ENCODE measurements at regions not wholly inside any gene's neighbourhood (a gene's known extent, or its start where the extent isn't known, plus 50 kb on each side); places are given as distances from the start of the nearest gene placed in this dataset.

DNA sequence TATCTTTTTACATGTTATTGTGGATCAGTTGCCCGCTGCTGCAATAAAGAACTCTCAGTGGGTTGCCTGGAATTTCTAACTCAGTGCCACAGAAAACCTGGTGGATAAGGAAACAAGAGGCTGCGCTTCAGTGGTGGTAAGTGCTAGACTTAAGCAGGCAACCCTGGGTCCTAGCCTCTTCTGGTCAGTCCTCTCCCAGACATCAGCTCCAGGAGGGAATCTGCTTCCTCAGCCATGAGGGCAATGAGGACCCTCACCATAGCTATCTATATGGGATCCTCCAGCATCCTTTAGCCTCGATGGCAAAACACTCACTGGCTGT is 490.7 kb upstream of the SULF2 start:
- Histone ChIP-seq H3K4me1 (peaks cover 8% of the 10 kb centered on the region), H3K27me3 (no peaks in the 10 kb centered on the region), H3K27ac (no peak overlapping the region), H3K4me3 (no peak overlapping the region), H3K36me3 (no peaks in the 10 kb centered on the region), H3K9me3 (no peaks in the 10 kb centered on the region)
- intact Hi-C loops (cut with DNase I), result no loop called here
- DNase-seq (ENCODE audit: extremely low spot score in 2 of 2), result no peak
- TF ChIP-seq POLR2A (IDR thresholded peaks at IDR 0.05), result no peak
- TF ChIP-seq, protein P1, sequence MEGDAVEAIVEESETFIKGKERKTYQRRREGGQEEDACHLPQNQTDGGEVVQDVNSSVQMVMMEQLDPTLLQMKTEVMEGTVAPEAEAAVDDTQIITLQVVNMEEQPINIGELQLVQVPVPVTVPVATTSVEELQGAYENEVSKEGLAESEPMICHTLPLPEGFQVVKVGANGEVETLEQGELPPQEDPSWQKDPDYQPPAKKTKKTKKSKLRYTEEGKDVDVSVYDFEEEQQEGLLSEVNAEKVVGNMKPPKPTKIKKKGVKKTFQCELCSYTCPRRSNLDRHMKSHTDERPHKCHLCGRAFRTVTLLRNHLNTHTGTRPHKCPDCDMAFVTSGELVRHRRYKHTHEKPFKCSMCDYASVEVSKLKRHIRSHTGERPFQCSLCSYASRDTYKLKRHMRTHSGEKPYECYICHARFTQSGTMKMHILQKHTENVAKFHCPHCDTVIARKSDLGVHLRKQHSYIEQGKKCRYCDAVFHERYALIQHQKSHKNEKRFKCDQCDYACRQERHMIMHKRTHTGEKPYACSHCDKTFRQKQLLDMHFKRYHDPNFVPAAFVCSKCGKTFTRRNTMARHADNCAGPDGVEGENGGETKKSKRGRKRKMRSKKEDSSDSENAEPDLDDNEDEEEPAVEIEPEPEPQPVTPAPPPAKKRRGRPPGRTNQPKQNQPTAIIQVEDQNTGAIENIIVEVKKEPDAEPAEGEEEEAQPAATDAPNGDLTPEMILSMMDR (IDR thresholded peaks at IDR 0.05), result no peak
- TF ChIP-seq POLR2AphosphoS5 (IDR thresholded peaks at IDR 0.05; ENCODE audit: insufficient read depth in 1 of 2, low read depth in 1 of 2), result no peak

DNA sequence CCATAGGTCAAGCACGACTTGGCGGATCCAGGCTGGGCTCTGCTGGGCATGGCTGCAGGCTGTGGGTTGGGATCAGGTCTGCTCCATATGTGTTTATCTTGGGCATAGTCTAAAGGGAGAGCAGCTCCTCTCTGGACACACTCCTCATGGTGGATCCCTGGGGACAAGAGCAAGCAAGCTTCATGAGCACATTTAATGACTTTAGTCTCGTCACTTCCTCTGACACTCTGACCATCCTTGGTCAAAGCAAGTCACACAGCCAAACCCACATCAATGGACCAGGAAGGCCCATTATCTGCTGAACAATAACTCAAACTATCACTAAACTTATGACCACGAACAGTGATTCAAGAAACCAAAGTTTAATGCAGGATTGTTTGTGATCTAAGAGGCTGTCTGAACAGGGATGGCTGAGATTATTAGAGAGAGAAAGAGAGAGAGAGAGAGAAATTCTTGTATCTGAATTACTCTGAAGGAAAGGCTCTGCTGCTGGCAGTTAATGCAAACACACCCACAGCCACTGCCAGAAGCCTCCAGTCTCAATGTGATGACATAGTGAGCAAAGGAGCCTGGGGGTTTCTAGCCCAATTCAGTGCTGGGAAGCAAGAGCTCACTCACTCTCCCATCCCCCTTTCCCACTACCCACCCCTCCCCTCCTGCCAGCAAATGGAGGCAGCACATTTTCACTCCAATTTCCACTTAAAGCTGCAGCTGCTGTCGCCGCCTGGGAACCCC is 490.2 kb upstream of the SULF2 start:
- no peaks in the 10 kb centered on the region for H3K9me3 ChIP-seq
- no peak for DNase-seq (ENCODE audit: extremely low spot score in 2 of 2)
- TF ChIP-seq, protein P1 (IDR thresholded peaks at IDR 0.05), result no peak
- TF ChIP-seq POLR2A (IDR thresholded peaks at IDR 0.05) (no peak), POLR2AphosphoS5 (IDR thresholded peaks at IDR 0.05; ENCODE audit: insufficient read depth in 1 of 2, low read depth in 1 of 2) (no peak)
- H3K36me3 ChIP-seq, result no peaks in the 10 kb centered on the region
- no peak overlapping the region for H3K4me3 ChIP-seq
- intact Hi-C loops (cut with DNase I), result no loop called here
- no peak overlapping the region for H3K27ac ChIP-seq
- peaks cover 8% of the 10 kb centered on the region for H3K4me1 ChIP-seq
- no peaks in the 10 kb centered on the region for H3K27me3 ChIP-seq

DNA sequence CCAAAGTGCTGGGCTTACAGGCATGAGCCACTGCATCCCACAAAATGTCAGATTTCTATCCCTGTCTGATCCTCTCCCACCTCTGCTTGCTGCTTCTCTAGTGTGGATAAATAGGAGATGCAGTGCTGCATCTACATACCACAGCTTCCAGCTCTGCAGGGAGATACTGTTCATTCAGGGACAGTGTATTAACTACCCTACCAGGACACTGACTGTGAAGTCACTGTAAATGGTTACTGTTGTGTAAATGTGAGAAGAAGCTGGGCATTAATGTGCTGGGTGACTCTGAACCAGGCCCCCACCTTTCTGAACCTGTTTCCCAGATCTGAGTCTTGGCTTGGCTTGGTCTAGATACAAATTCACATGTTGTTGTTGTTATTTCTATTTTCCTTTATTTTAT is 488.6 kb upstream of the SULF2 start:
- Histone ChIP-seq H3K9me3 (no peaks in the 10 kb centered on the region), H3K4me1 (peaks cover 8% of the 10 kb centered on the region), H3K27me3 (no peaks in the 10 kb centered on the region), H3K27ac (no peak overlapping the region), H3K4me3 (no peak overlapping the region), H3K36me3 (no peaks in the 10 kb centered on the region)
- no peak for TF ChIP-seq POLR2A (IDR thresholded peaks at IDR 0.05)
- TF ChIP-seq POLR2AphosphoS5 (IDR thresholded peaks at IDR 0.05; ENCODE audit: insufficient read depth in 1 of 2, low read depth in 1 of 2), result no peak
- TF ChIP-seq, protein P1 (IDR thresholded peaks at IDR 0.05), result no peak
- intact Hi-C loops (cut with DNase I), result no loop called here
- DNase-seq (ENCODE audit: extremely low spot score in 2 of 2), result no peak

DNA sequence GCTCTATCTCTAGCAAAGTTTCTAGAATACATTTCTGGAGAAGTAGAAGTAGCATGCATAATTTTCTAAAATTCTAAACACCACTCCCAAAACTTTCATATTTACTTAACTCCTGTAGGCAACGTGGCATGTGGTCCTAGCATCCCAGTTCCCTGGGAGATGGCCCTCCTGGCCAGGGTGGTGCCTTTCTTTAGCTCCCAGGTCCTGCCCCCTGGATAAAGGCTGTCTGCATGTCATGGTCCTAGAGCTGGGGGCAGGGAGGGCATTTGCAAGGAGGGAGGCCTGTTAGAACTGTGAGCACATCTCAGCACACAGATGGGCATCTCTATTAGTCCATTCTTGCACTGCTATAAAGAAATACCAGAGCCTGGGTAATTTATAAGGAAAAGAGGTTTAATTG is 485.6 kb upstream of the SULF2 start:
- no peak for TF ChIP-seq POLR2AphosphoS5 (IDR thresholded peaks at IDR 0.05; ENCODE audit: insufficient read depth in 1 of 2, low read depth in 1 of 2)
- TF ChIP-seq, protein P1 (IDR thresholded peaks at IDR 0.05), result no peak
- Histone ChIP-seq H3K27ac (no peak overlapping the region), H3K27me3 (no peaks in the 10 kb centered on the region), H3K36me3 (no peaks in the 10 kb centered on the region), H3K9me3 (no peaks in the 10 kb centered on the region), H3K4me1 (no peaks in the 10 kb centered on the region), H3K4me3 (no peak overlapping the region)
- intact Hi-C loops (cut with DNase I), result no loop called here
- DNase-seq (ENCODE audit: extremely low spot score in 2 of 2), result no peak

DNA sequence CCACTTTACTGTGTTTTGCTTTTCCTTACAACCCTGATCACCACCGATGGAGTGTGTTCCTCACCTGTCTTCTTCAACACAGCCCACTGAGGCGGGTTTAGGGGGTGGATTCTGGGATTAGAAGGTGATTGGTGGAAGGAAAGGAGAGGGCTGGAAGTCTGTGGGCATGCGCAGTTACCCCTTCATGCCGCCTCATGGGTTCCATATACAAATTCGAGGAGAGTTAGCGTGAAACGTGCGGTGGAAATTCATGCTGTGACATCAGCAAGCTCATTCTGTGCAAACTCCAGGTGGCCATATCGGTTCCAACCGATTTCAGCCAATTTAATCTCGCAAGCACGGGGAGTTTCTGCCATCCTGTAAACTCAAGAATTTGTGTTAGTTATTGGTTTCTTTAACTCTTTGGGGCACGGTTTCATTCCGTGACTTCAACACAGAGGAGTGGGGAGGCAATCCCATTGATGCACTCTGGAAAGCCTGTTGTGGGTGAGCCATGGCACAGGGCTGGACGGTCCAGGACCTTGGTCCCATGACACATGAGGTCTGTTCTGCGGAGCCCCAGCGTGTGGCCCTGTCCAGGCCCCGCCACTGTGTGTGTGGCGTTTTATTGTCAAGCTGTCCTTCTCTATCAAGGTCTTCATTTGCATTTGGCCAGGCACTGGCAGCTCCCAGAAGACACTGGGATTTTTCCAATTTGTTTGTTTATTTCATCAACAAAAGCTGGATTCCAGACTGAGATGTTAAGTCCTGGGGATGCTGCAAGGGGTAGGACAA is 482.8 kb upstream of the SULF2 start:
- no peaks in the 10 kb centered on the region for H3K9me3 ChIP-seq
- no peak for DNase-seq (ENCODE audit: extremely low spot score in 2 of 2)
- H3K27me3 ChIP-seq, result no peaks in the 10 kb centered on the region
- no peak overlapping the region for H3K4me3 ChIP-seq
- no peak overlapping the region for H3K27ac ChIP-seq
- no peak for TF ChIP-seq POLR2A (IDR thresholded peaks at IDR 0.05)
- TF ChIP-seq POLR2AphosphoS5 (IDR thresholded peaks at IDR 0.05; ENCODE audit: insufficient read depth in 1 of 2, low read depth in 1 of 2), result no peak
- TF ChIP-seq, protein P1 (IDR thresholded peaks at IDR 0.05), result no peak
- intact Hi-C loops (cut with DNase I), result no loop called here
- no peaks in the 10 kb centered on the region for H3K36me3 ChIP-seq
- no peaks in the 10 kb centered on the region for H3K4me1 ChIP-seq
